HEK293 (cell line): ENCODE measurements at regions not wholly inside any gene's neighbourhood (a gene's known extent, or its start where the extent isn't known, plus 50 kb on each side); places are given as distances from the start of the nearest gene placed in this dataset.

Experiments used
- CTCF ChIA-PET: fragments of 350-600 bp; formaldehyde crosslinking; extraction: SDS; loops from one replicate; lab custom pipeline; 2021; ENCODE audit warnings: antibody characterized with exemption; lab: Yijun Ruan, JAX
- POLR2A ChIA-PET: fragments of 300-600 bp; formaldehyde crosslinking; extraction: SDS; loops from one replicate; lab custom pipeline; 2020; ENCODE audit warnings: antibody characterized with exemption, inconsistent platforms; lab: Yijun Ruan, JAX
- H3K27ac ChIP-seq: fragments of 200-500 bp; sonication (Bioruptor generic); 2 replicates; pipeline ENCODE4 v1.5.1; 2014; ENCODE audit warnings: low read depth, low read length, control low read depth, inconsistent platforms; ENCODE audit errors: extremely low read depth
- H3K36me3 ChIP-seq, 2 experiments: fragments of 200-500 bp in 1 of 2; sonication (Bioruptor generic) in 1 of 2; 1 replicate in 1 of 2; 2 replicates in 1 of 2; pipeline ENCODE4 v1.5.1; 2014 to 2017; ENCODE audit warnings: inconsistent platforms in 2 of 2, low read length in 2 of 2; ENCODE audit not compliant: control insufficient read depth in 2 of 2, insufficient read depth in 1 of 2
- H3K4me1 ChIP-seq: fragments of 200-500 bp; sonication (Bioruptor generic); 2 replicates; pipeline ENCODE4 v1.5.1; 2014; ENCODE audit warnings: mild to moderate bottlenecking, low read length, inconsistent platforms; ENCODE audit not compliant: control insufficient read depth, insufficient read depth
- H3K4me3 ChIP-seq: 2 replicates; pipeline ENCODE4 v1.5.1; 2011; ENCODE audit warnings: low read depth, mild to moderate bottlenecking, control low read depth, low read length, moderate library complexity
- H3K9me3 ChIP-seq: fragments of 200-500 bp; sonication (Bioruptor generic); 2 replicates; pipeline ENCODE4 v1.5.1; 2014; ENCODE audit warnings: low read depth, low read length, inconsistent platforms; ENCODE audit not compliant: control insufficient read depth, insufficient read depth
- GLIS1 ChIP-seq: fragments of 450-650 bp; formaldehyde crosslinking; IDR thresholded peaks from 2 replicates; pipeline ENCODE4 v1.5.1; 2016; ENCODE audit warnings: missing biosample characterization, missing genetic modification characterization
- PBX3 ChIP-seq: sonication (generic); formaldehyde crosslinking; IDR thresholded peaks from 2 replicates; pipeline ENCODE4 v1.8.1; 2022; ENCODE audit warnings: mild to moderate bottlenecking, moderate library complexity, missing genetic modification reagents
- REST ChIP-seq: fragments of 450-650 bp; formaldehyde crosslinking; IDR thresholded peaks from 2 replicates; pipeline ENCODE4 v1.5.1; 2016; ENCODE audit warnings: missing biosample characterization, missing genetic modification characterization
- SP3 ChIP-seq: fragments of 450-650 bp; formaldehyde crosslinking; IDR thresholded peaks from 2 replicates; pipeline ENCODE4 v1.5.1; 2016; ENCODE audit warnings: missing biosample characterization, missing genetic modification characterization
- WT1 ChIP-seq: fragments of 450-650 bp; formaldehyde crosslinking; IDR thresholded peaks from 2 replicates; pipeline ENCODE4 v1.5.1; 2016; ENCODE audit warnings: missing biosample characterization, missing genetic modification characterization
- YY2 ChIP-seq: fragments of 450-650 bp; formaldehyde crosslinking; IDR thresholded peaks from 2 replicates; pipeline ENCODE4 v1.5.1; 2016; ENCODE audit warnings: missing biosample characterization, missing genetic modification characterization
- ZBTB1 ChIP-seq: fragments of 450-650 bp; formaldehyde crosslinking; IDR thresholded peaks from 2 replicates; pipeline ENCODE4 v1.5.1; 2016; ENCODE audit warnings: missing biosample characterization, missing genetic modification characterization
- ZBTB20 ChIP-seq: fragments of 450-650 bp; formaldehyde crosslinking; IDR thresholded peaks from 2 replicates; pipeline ENCODE4 v1.5.1; 2016; ENCODE audit warnings: missing biosample characterization, missing genetic modification characterization
- ZNF112 ChIP-seq: fragments of 450-650 bp; formaldehyde crosslinking; IDR thresholded peaks from 2 replicates; pipeline ENCODE4 v1.5.0; 2017; ENCODE audit warnings: missing biosample characterization, missing genetic modification characterization
- ZNF223 ChIP-seq: fragments of 450-650 bp; formaldehyde crosslinking; IDR thresholded peaks from 2 replicates; pipeline ENCODE4 v1.5.1; 2016; ENCODE audit warnings: missing biosample characterization, missing genetic modification characterization
- ZNF23 ChIP-seq: fragments of 450-650 bp; formaldehyde crosslinking; IDR thresholded peaks from 2 replicates; pipeline ENCODE4 v1.5.1; 2016; ENCODE audit warnings: missing biosample characterization, missing genetic modification characterization, borderline replicate concordance
- ZNF394 ChIP-seq: fragments of 450-650 bp; formaldehyde crosslinking; IDR thresholded peaks from 2 replicates; pipeline ENCODE4 v1.5.1; 2016; ENCODE audit warnings: missing biosample characterization, missing genetic modification characterization, mild to moderate bottlenecking, moderate library complexity, borderline replicate concordance
- ZNF416 ChIP-seq: fragments of 450-650 bp; formaldehyde crosslinking; IDR thresholded peaks from 2 replicates; pipeline ENCODE4 v1.5.1; 2016; ENCODE audit warnings: missing biosample characterization, missing genetic modification characterization
- ZNF473 ChIP-seq: fragments of 450-650 bp; formaldehyde crosslinking; IDR thresholded peaks from 2 replicates; pipeline ENCODE4 v1.5.1; 2017; ENCODE audit warnings: missing biosample characterization, missing genetic modification characterization
- ZNF610 ChIP-seq: fragments of 450-650 bp; formaldehyde crosslinking; IDR thresholded peaks from 2 replicates; pipeline ENCODE4 v1.5.1; 2016; ENCODE audit warnings: missing biosample characterization, missing genetic modification characterization, borderline replicate concordance
- ZNF645 ChIP-seq: fragments of 450-650 bp; formaldehyde crosslinking; IDR thresholded peaks from 2 replicates; pipeline ENCODE4; 2016; ENCODE audit warnings: missing biosample characterization, missing genetic modification characterization
- ZNF654 ChIP-seq: fragments of 450-650 bp; formaldehyde crosslinking; IDR thresholded peaks from 2 replicates; pipeline ENCODE4 v1.5.1; 2016; ENCODE audit warnings: low read depth, missing biosample characterization, missing genetic modification characterization
- ZNF692 ChIP-seq: fragments of 450-650 bp; formaldehyde crosslinking; IDR thresholded peaks from 2 replicates; pipeline ENCODE4 v1.5.1; 2016; ENCODE audit warnings: missing biosample characterization, missing genetic modification characterization
- ZNF837 ChIP-seq: fragments of 450-650 bp; formaldehyde crosslinking; IDR thresholded peaks from 2 replicates; pipeline ENCODE4 v1.5.1; 2016; ENCODE audit warnings: missing biosample characterization, missing genetic modification characterization

- Histone ChIP-seq H3K36me3 (no peaks in the 10 kb centered on the region), H3K4me3 (no peak overlapping the region), H3K27ac (no peak overlapping the region), H3K9me3 (no peaks in the 10 kb centered on the region), H3K4me1 (no peaks in the 10 kb centered on the region)
- TF ChIP-seq ZNF692 (tag by site-specific recombination) (no peak), ZNF394 (no peak), ZNF610 (tag by site-specific recombination) (no peak), ZNF473 (tag by site-specific recombination) (no peak), ZBTB20 (no peak), ZBTB1 (no peak)
- POLR2A ChIA-PET, result no interaction called here
- CTCF ChIA-PET, result interaction anchor here (0.6 kb wide), 1 partner anchor 22 kb away, joined by 4 read pairs; no protein-coding TSS in a partner anchor
Measured at GRCh38 chr20:59381689-59382088, 81.3 kb downstream of the EDN3 start.

GRCh38 chr20:59382157-59382725 is 81.8 kb downstream of the EDN3 start:
- H3K4me3 ChIP-seq, result no peak overlapping the region
- no peaks in the 10 kb centered on the region for H3K9me3 ChIP-seq
- no peak for TF ChIP-seq YY2
- no peak for TF ChIP-seq ZBTB20
- TF ChIP-seq ZNF112 (tag by site-specific recombination), result no peak
- TF ChIP-seq ZNF645 (tag by site-specific recombination), result no peak
- no peak for TF ChIP-seq ZNF837 (tag by site-specific recombination)
- ChIA-PET CTCF (no interaction called here), POLR2A (no interaction called here)
- H3K4me1 ChIP-seq, result no peaks in the 10 kb centered on the region
- H3K36me3 ChIP-seq, result no peaks in the 10 kb centered on the region
- H3K27ac ChIP-seq, result no peak overlapping the region

- H3K36me3 ChIP-seq, result no peaks in the 10 kb centered on the region
- no peak overlapping the region for H3K27ac ChIP-seq
- CTCF ChIA-PET, result no interaction called here
- no peaks in the 10 kb centered on the region for H3K9me3 ChIP-seq
- TF ChIP-seq GLIS1 (tag by site-specific recombination), result peak; percentile 79
- no peak for TF ChIP-seq ZNF654 (tag by site-specific recombination)
- no peak for TF ChIP-seq SP3 (tag by site-specific recombination)
- TF ChIP-seq, all 188 proteins: peak for 1
- Histone ChIP-seq H3K4me1 (no peaks in the 10 kb centered on the region), H3K4me3 (no peak overlapping the region)
- POLR2A ChIA-PET, result no interaction called here
Measured at GRCh38 chr20:59382907-59383306, 82.5 kb downstream of the EDN3 start.

GRCh38 chr20:59385038-59385437 is 84.6 kb downstream of the EDN3 start:
- Histone ChIP-seq H3K9me3 (no peaks in the 10 kb centered on the region), H3K27ac (no peak overlapping the region), H3K36me3 (no peaks in the 10 kb centered on the region), H3K4me3 (no peak overlapping the region), H3K4me1 (no peaks in the 10 kb centered on the region)
- ChIA-PET POLR2A (no interaction called here), CTCF (no interaction called here)
- TF ChIP-seq ZBTB20, result no peak
- no peak for TF ChIP-seq ZNF23
- TF ChIP-seq ZNF223 (tag by site-specific recombination), result no peak
- no peak for TF ChIP-seq WT1 (tag by site-specific recombination)
- TF ChIP-seq PBX3 (CRISPR knock-in tag), result no peak
- no peak for TF ChIP-seq REST (tag by site-specific recombination)
- TF ChIP-seq ZNF645 (tag by site-specific recombination), result no peak
- no peak for TF ChIP-seq ZNF416
